ENCODE measurements at regions not wholly inside any gene's neighbourhood (a gene's known extent, or its start where the extent isn't known, plus 50 kb on each side); places are given as distances from the start of the nearest gene placed in this dataset.
"Not testable (repeated sequence)": the region's sequence is repeated elsewhere in the genome, so short reads cannot be mapped to it uniquely, and the experiment has no call there.

GRCh38 chr14:44613061-44613712 lies 106.1 kb upstream of the FSCB start:
- Histone ChIP-seq H3K27me3 (no peaks in the 10 kb centered on the region), H3K36me3 (no peaks in the 10 kb centered on the region), H3K9ac (no peak overlapping the region), H3K4me3 (no peak overlapping the region), H3K9me3 (replicated peaks in 1 of 11) (no peaks in the 10 kb centered on the region), H3K4me1 (peaks cover 0 to 4% (median 0%) of the 10 kb centered on the region in 10 experiments; a peak in 1 of 20 replicates), H3K27ac (no peak overlapping the region), H4K20me1 (no peaks in the 10 kb centered on the region), H3K4me2 (0 out of 22 replicates have a peak overlapping the region, but pooled peaks of 1 of the 11 experiments have one; percentile 7)
- TF ChIP-seq Cebpa-rat (IDR thresholded peaks at IDR 0.05): no peak

GRCh38 chr14:44612002-44612401 lies 104.9 kb upstream of the FSCB start:
- TF ChIP-seq Cebpa-rat (IDR thresholded peaks at IDR 0.05): peak in 2 of 11 experiments; percentile 16 to 70; a peak in 1 of 22 replicates
- Histone ChIP-seq H3K9me3 (replicated peaks in 1 of 11) (no peaks in the 10 kb centered on the region), H4K20me1 (no peaks in the 10 kb centered on the region), H3K4me1 (peaks cover 0 to 4% (median 0%) of the 10 kb centered on the region in 10 experiments; a peak in 1 of 20 replicates), H3K4me3 (no peak overlapping the region), H3K27ac (no peak overlapping the region), H3K9ac (no peak overlapping the region), H3K27me3 (no peaks in the 10 kb centered on the region), H3K36me3 (no peaks in the 10 kb centered on the region), H3K4me2 (no peak overlapping the region)

GRCh38 chr14:44609876-44610510 lies 102.9 kb upstream of the FSCB start:
- no peak overlapping the region for H3K27ac ChIP-seq
- no peaks in the 10 kb centered on the region for H4K20me1 ChIP-seq
- H3K4me3 ChIP-seq: no peak overlapping the region
- no peak overlapping the region for H3K9ac ChIP-seq
- peaks cover 0 to 4% (median 0%) of the 10 kb centered on the region in 10 experiments; a peak in 1 of 20 replicates for H3K4me1 ChIP-seq
- no peaks in the 10 kb centered on the region for H3K9me3 ChIP-seq (replicated peaks in 1 of 11)
- no peak overlapping the region for H3K4me2 ChIP-seq
- no peak for TF ChIP-seq Cebpa-rat (IDR thresholded peaks at IDR 0.05)
- H3K36me3 ChIP-seq: no peaks in the 10 kb centered on the region
- no peaks in the 10 kb centered on the region for H3K27me3 ChIP-seq

DNA sequence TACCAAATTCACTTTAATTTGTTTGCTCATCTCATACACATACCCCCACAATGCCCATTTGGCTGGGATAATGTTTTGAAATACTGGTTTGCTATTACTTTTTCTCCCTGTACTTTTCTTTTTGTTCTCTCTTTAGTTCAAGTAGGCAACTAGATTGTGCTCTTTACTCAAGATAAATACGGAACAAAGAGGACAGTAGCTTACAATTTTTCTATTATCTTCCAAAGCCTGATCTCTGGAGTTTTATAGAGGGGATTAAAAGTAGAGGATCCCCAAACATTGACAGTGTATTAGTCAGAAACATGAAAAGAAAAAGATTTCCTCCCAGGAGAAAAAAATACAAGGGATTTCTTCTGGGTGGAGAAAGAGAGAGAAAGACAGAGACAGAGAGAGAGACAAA lies 102.1 kb upstream of the FSCB start:
- Histone ChIP-seq H3K9ac (no peak overlapping the region), H3K27ac (no peak overlapping the region), H3K4me2 (no peak overlapping the region), H3K27me3 (no peaks in the 10 kb centered on the region), H4K20me1 (no peaks in the 10 kb centered on the region), H3K4me3 (no peak overlapping the region), H3K9me3 (replicated peaks in 1 of 11) (no peaks in the 10 kb centered on the region), H3K36me3 (no peaks in the 10 kb centered on the region), H3K4me1 (peaks cover 0 to 4% (median 0%) of the 10 kb centered on the region in 10 experiments; a peak in 1 of 20 replicates)
- no peak for TF ChIP-seq Cebpa-rat (IDR thresholded peaks at IDR 0.05)

GRCh38 chr14:44607701-44608100 lies 100.6 kb upstream of the FSCB start:
- Histone ChIP-seq H4K20me1 (no peaks in the 10 kb centered on the region), H3K9ac (no peak overlapping the region), H3K9me3 (replicated peaks in 1 of 11) (no peaks in the 10 kb centered on the region), H3K27ac (no peak overlapping the region), H3K4me2 (no peak overlapping the region), H3K4me3 (no peak overlapping the region), H3K36me3 (no peaks in the 10 kb centered on the region), H3K4me1 (peaks cover 0 to 4% (median 0%) of the 10 kb centered on the region in 10 experiments; a peak in 1 of 20 replicates), H3K27me3 (no peaks in the 10 kb centered on the region)
- no peak for TF ChIP-seq Cebpa-rat (IDR thresholded peaks at IDR 0.05)

- Histone ChIP-seq H3K4me3 (no peak overlapping the region), H3K4me1 (peaks cover 0 to 4% (median 0%) of the 10 kb centered on the region in 10 experiments; a peak in 1 of 20 replicates)
- TF ChIP-seq Cebpa-rat (IDR thresholded peaks at IDR 0.05): no peak
Observed at GRCh38 chr14:44606576-44606975, 99.5 kb upstream of the FSCB start.

DNA sequence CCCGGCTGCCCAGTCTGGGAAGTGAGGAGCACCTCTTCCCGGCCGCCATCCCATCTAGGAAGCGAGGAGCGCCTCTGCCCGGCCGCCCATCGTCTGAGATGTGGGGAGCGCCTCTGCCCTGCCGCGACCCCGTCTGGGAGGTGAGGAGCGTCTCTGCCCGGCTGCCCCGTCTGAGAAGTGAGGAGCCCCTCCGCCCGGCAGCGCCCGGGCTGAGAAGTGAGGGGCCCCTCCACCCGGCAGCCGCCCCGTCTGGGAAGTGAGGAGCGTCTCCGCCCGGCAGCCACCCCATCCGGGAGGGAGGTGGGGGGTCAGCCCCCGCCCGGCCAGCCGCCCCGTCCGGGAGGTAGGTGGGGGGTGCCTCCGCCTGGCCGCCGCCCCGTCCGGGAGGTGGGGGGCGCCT lies 94.2 kb upstream of the FSCB start:
- not testable (repeated sequence) for H3K9ac ChIP-seq, H3K4me1 ChIP-seq, H3K27ac ChIP-seq, H3K4me3 ChIP-seq, H3K27me3 ChIP-seq, H3K4me2 ChIP-seq, H3K36me3 ChIP-seq, H4K20me1 ChIP-seq
- peaks cover 4 to 16% (median 11%) of the 10 kb centered on the region in 11 experiments; a peak in 14 of 22 replicates for H3K9me3 ChIP-seq (replicated peaks in 1 of 11)

More at GRCh38 chr14:44606576-44606975, 99.5 kb upstream of the FSCB start:
- H3K27ac ChIP-seq: no peak overlapping the region
- H3K36me3 ChIP-seq: no peaks in the 10 kb centered on the region
- peaks cover 0 to 1% (median under 1%) of the 10 kb centered on the region in 11 experiments; a peak in 7 of 22 replicates for H3K9me3 ChIP-seq (replicated peaks in 1 of 11)
- no peak overlapping the region for H3K9ac ChIP-seq
- H3K27me3 ChIP-seq: no peaks in the 10 kb centered on the region
- H3K4me2 ChIP-seq: no peak overlapping the region
- no peaks in the 10 kb centered on the region for H4K20me1 ChIP-seq

- no peak overlapping the region for H3K27ac ChIP-seq
- TF ChIP-seq Cebpa-rat (IDR thresholded peaks at IDR 0.05): no peak
- no peak overlapping the region for H3K9ac ChIP-seq
- H3K4me3 ChIP-seq: no peak overlapping the region
- no peaks in the 10 kb centered on the region for H4K20me1 ChIP-seq
- no peaks in the 10 kb centered on the region for H3K36me3 ChIP-seq
- H3K4me2 ChIP-seq: no peak overlapping the region
- no peaks in the 10 kb centered on the region for H3K27me3 ChIP-seq
- H3K9me3 ChIP-seq (replicated peaks in 1 of 11): no peaks in the 10 kb centered on the region
- H3K4me1 ChIP-seq: no peaks in the 10 kb centered on the region
Observed at GRCh38 chr14:44589180-44589579, 82.1 kb upstream of the FSCB start.

DNA sequence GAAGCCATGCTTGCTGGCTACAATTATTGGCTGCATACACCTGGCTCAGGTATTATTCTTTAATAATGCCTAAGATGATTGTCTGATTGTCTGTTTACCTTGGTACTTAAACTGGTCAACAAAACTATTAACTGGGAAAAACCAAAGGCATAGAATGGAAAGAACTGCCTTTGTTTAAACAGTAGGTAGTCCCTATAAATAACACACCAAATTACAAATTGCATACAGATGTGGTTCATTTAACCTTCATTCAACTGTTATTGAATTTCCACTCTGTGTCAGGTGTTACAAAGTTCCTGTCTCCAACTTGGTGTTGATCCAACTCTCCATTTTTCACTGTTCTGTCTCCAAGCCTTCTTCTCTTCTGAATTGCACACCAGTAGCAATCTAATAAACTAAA lies 79.8 kb upstream of the FSCB start:
- Histone ChIP-seq H3K4me1 (no peaks in the 10 kb centered on the region), H4K20me1 (no peaks in the 10 kb centered on the region), H3K36me3 (no peaks in the 10 kb centered on the region), H3K9me3 (replicated peaks in 1 of 11) (peaks cover 0 to 10% (median 0%) of the 10 kb centered on the region in 11 experiments; a peak in 3 of 22 replicates), H3K9ac (no peak overlapping the region), H3K4me3 (no peak overlapping the region), H3K27ac (no peak overlapping the region), H3K4me2 (no peak overlapping the region), H3K27me3 (no peaks in the 10 kb centered on the region)
- TF ChIP-seq Cebpa-rat (IDR thresholded peaks at IDR 0.05): no peak

DNA sequence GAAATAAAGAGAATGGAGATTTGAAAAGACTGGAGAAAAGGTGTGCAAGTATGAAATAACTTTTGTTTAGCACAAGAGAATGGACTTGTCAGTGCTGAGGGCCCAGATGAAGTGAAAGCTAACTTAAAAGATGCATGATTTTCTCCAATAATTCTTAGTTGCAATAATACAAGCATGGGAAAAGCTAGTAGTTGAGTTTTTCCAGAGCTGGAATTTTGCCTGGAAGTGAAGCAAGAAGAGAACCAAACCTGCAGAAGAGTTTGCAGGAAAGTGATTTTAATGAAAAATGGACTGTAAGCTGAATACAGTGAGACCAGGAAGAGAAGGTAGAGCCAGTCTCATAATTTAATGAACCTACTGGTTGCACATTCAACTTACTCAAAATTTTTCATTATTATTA lies 69.3 kb upstream of the FSCB start:
- no peak for TF ChIP-seq Cebpa-rat (IDR thresholded peaks at IDR 0.05)
- Histone ChIP-seq H3K9ac (no peak overlapping the region), H3K36me3 (no peaks in the 10 kb centered on the region), H3K27me3 (no peaks in the 10 kb centered on the region), H4K20me1 (no peaks in the 10 kb centered on the region), H3K9me3 (replicated peaks in 1 of 11) (peaks cover 13 to 25% (median 19%) of the 10 kb centered on the region in 11 experiments; a peak in 21 of 22 replicates), H3K4me2 (no peak overlapping the region), H3K27ac (no peak overlapping the region), H3K4me3 (no peak overlapping the region), H3K4me1 (no peaks in the 10 kb centered on the region)

Measured in BLaER1 treated with 17β-estradiol and CSF1 and Interleukin-3, amounts not matched to agents 10 nM and 100 nM (cell line).